Cardiac muscle cell (in vitro differentiated cells and primary cell): ENCODE measurements at regions not wholly inside any gene's neighbourhood (a gene's known extent, or its start where the extent isn't known, plus 50 kb on each side); places are given as distances from the start of the nearest gene placed in this dataset.

Source experiments
- DNase-seq, 2 donors: peaks; one replicate each; pipeline versions ENCODE4 v3.0.0 to v3.0.0-alpha.2; 2010 to 2017; ENCODE audit warnings: low read depth in 1 of 2, low spot score in 1 of 2
- H3K27ac ChIP-seq: fragments of 200-600 bp; sonication (generic); 2 replicates; pipeline ENCODE4 v1.5.1; 2016
- H3K27me3 ChIP-seq: fragments of 200-600 bp; sonication (generic); 2 replicates; pipeline ENCODE4 v1.6.0; 2016; ENCODE audit warnings: control low read depth
- H3K36me3 ChIP-seq: fragments of 200-600 bp; sonication (generic); 2 replicates; pipeline ENCODE4 v1.5.1; 2016; ENCODE audit warnings: control low read depth
- H3K4me1 ChIP-seq: fragments of 200-600 bp; sonication (generic); 2 replicates; pipeline ENCODE4 v1.8.1; 2017; ENCODE audit warnings: low read depth, mild to moderate bottlenecking, mixed run types
- H3K4me3 ChIP-seq: fragments of 200-600 bp; sonication (generic); 2 replicates; pipeline ENCODE4 v1.5.1; 2016; ENCODE audit warnings: mild to moderate bottlenecking
- H3K9me3 ChIP-seq: fragments of 200-600 bp; sonication (generic); 2 replicates; pipeline ENCODE4 v1.5.1; 2017; ENCODE audit warnings: low read depth, mild to moderate bottlenecking, control low read depth
- TF ChIP-seq, protein P1 (sequence below): IDR thresholded peaks from 2 replicates; pipeline ENCODE4 v1.5.1; 2012; ENCODE audit warnings: low read depth, mild to moderate bottlenecking, low read length

DNA sequence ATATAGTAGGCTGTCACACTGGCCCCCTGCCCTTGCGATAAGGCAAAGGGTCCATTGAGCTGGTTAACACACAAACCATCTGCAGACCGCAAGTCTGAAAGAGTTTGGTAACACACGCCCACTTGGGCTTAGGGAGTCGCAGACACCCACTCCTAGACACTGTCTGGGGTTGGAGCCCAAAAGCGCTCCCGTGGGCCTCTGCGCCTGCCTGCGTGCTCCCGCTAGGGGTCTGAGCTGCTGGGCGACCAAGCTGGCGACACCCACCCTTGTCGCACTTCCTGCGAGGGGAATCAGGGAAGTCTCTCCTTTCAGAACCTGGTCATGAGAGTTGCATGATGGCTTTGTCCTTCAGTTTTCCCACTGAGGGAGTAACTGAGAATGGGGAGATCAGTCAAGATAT is 653.0 kb downstream of the HTR1B start:
- no peak for DNase-seq
- no peak overlapping the region for H3K27ac ChIP-seq
- TF ChIP-seq, protein P1, sequence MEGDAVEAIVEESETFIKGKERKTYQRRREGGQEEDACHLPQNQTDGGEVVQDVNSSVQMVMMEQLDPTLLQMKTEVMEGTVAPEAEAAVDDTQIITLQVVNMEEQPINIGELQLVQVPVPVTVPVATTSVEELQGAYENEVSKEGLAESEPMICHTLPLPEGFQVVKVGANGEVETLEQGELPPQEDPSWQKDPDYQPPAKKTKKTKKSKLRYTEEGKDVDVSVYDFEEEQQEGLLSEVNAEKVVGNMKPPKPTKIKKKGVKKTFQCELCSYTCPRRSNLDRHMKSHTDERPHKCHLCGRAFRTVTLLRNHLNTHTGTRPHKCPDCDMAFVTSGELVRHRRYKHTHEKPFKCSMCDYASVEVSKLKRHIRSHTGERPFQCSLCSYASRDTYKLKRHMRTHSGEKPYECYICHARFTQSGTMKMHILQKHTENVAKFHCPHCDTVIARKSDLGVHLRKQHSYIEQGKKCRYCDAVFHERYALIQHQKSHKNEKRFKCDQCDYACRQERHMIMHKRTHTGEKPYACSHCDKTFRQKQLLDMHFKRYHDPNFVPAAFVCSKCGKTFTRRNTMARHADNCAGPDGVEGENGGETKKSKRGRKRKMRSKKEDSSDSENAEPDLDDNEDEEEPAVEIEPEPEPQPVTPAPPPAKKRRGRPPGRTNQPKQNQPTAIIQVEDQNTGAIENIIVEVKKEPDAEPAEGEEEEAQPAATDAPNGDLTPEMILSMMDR: no peak
- H3K27me3 ChIP-seq: no peaks in the 10 kb centered on the region
- H3K36me3 ChIP-seq: no peaks in the 10 kb centered on the region
- peaks cover 13% of the 10 kb centered on the region for H3K4me1 ChIP-seq
- H3K4me3 ChIP-seq: no peak overlapping the region
- H3K9me3 ChIP-seq: no peaks in the 10 kb centered on the region

DNA sequence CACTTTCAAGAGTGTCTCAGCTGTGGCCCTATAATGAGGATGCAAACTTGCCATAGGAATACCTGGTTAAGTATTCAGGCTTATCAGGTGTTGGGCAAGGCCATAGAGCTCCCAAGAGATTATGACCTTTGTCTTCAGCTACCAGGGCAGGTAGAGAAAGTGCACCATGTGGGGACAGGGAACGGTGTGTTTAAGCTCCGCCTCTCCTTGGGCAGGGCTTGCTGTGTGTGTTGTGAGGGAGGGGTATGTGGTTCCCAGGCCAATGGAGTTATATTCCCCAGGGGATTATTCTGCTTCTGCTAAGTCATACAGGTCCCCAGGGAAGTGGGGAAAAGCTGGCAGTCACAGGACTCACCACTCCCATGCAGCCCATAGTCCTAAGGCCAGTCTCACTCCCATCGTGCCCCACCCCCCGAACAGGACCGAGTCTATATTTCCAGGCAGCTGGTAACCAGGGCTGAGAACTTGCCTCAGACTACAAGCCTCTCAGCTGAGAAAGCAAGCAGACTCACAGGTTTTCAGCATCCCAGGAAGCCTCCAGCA is 660.2 kb downstream of the HTR1B start:
- H3K27ac ChIP-seq: no peak overlapping the region
- no peak for DNase-seq
- TF ChIP-seq, protein P1: no peak
- no peak overlapping the region for H3K4me3 ChIP-seq
- H3K9me3 ChIP-seq: no peaks in the 10 kb centered on the region
- H3K36me3 ChIP-seq: no peaks in the 10 kb centered on the region
- no peaks in the 10 kb centered on the region for H3K27me3 ChIP-seq
- H3K4me1 ChIP-seq: no peaks in the 10 kb centered on the region

DNA sequence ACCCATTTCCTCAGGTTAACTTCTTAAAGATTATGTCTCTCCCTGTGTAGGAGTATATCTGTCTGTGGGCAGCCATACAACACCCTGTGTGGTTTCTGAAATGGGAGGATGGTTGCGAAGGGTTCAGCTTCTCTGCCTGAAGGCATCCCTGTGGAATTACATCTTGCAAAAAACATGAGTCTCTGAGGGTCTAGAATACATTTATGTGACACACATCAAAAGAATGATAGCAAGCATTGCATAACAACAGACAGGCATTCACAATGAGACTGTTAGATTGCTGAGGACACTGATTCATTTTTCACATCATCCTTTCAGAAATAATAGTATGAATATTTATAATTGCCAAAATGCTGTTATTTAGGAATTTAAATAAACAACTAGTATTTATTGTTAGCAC is 670.9 kb downstream of the HTR1B start:
- DNase-seq: peak in 1 of 2 donors; percentile 24
- no peaks in the 10 kb centered on the region for H3K4me1 ChIP-seq
- no peaks in the 10 kb centered on the region for H3K36me3 ChIP-seq
- no peak overlapping the region for H3K27ac ChIP-seq
- H3K4me3 ChIP-seq: no peak overlapping the region
- H3K9me3 ChIP-seq: no peaks in the 10 kb centered on the region
- no peaks in the 10 kb centered on the region for H3K27me3 ChIP-seq
- TF ChIP-seq, protein P1: no peak

DNA sequence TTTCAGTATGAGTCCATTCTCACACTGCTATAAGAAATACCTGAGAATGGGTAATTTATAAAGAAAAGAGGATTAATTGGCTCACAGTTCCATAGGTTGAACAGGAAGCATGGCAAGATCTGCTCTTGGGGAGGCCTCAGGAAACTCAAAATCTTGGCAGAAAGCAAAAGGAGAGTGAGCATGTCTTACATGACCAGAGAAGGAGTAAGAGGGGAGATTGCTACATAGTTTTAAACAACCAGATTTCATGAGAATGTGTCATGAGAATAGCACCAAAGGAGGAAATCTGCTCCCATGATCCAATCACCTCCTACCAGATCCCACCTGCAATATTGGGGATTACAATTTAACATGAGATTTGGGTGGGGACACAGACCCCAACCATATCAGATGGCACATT is 672.4 kb downstream of the HTR1B start:
- no peak for DNase-seq
- H3K36me3 ChIP-seq: no peaks in the 10 kb centered on the region
- H3K27ac ChIP-seq: no peak overlapping the region
- H3K27me3 ChIP-seq: no peaks in the 10 kb centered on the region
- TF ChIP-seq, protein P1: no peak
- H3K4me3 ChIP-seq: no peak overlapping the region
- H3K4me1 ChIP-seq: no peaks in the 10 kb centered on the region
- H3K9me3 ChIP-seq: no peaks in the 10 kb centered on the region

DNA sequence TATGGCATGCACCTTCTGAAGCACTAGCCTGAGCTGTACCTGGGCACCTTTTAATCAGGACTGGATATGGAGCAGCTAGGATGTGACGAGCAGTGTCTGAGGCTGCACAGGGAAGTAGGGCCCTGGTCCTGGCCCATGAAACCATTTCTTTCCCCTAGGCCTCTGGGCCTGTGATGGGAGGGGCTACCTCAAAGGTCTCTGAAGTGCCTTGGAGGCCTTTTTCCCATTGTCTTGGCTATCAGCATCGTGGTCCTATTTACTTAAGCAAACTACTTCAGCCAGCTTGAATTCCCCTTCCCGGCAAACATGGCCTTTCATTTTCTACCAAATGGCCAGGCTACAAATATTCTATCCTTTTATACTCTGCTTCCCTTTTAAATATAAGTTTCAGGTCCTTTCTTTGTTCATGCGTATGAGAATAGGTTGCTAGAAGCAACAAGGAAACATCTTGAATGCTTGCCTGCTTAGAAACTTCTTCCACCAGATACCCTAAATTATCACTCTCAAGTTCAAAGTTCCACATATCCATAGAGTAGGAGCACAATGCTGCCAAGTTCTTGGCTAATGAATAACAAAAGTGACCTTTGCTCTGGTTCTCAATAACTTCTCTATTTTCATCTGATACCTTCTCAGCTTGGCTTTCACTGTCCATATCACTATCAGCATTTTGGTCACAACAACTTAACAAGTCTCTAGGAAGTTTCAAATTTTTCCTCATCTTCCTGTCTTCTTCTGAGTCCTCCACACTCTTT is 673.1 kb downstream of the HTR1B start:
- Histone ChIP-seq H3K27ac (no peak overlapping the region), H3K9me3 (no peaks in the 10 kb centered on the region), H3K4me3 (no peak overlapping the region), H3K4me1 (no peaks in the 10 kb centered on the region), H3K27me3 (no peaks in the 10 kb centered on the region), H3K36me3 (no peaks in the 10 kb centered on the region)
- DNase-seq: no peak
- TF ChIP-seq, protein P1: no peak
